Mammary epithelial cell (primary cell): ENCODE measurements at regions not wholly inside any gene's neighbourhood (a gene's known extent, or its start where the extent isn't known, plus 50 kb on each side); places are given as distances from the start of the nearest gene placed in this dataset.
"Not testable (repeated sequence)": the region's sequence is repeated elsewhere in the genome, so short reads cannot be mapped to it uniquely, and the experiment has no call there.

Experiments used
- CTCF ChIP-seq, 2 donors: IDR thresholded peaks in 1 of 2; conservative IDR thresholded peaks in 1 of 2; 2 replicates each; pipeline ENCODE4 v1.5.1; 2011 to 2012; ENCODE audit warnings: inconsistent platforms in 2 of 2, low read length in 2 of 2, mild to moderate bottlenecking in 2 of 2, control low read depth in 1 of 2, low read depth in 1 of 2; ENCODE audit not compliant: insufficient read depth in 1 of 2; ENCODE audit errors: extremely low read depth in 1 of 2
- EZH2 ChIP-seq: IDR thresholded peaks from 2 replicates; pipeline ENCODE4 v1.6.1; 2012; ENCODE audit warnings: low read length, inconsistent platforms, borderline replicate concordance

GRCh38 chr11:44371042-44371441 lies 61.1 kb upstream of the ALX4 start:
- TF ChIP-seq EZH2; CTCF (conservative IDR thresholded peaks at IDR 0.05 in 1 of 2, IDR thresholded peaks at IDR 0.05 in 1 of 2; ENCODE audit: extremely low read depth in 1 of 2, insufficient read depth in 1 of 2, low read depth in 1 of 2, low read length in 2 of 2): not testable (repeated sequence)
